Testis (tissue), 2 donors: ENCODE measurements at regions not wholly inside any gene's neighbourhood (a gene's known extent, or its start where the extent isn't known, plus 50 kb on each side); places are given as distances from the start of the nearest gene placed in this dataset.

Experiments
- CTCF ChIP-seq, 3 experiments: fragments of 450-650 bp in 2 of 3; fragments of 200-600 bp in 1 of 3; sonication (generic) in 1 of 3; IDR thresholded peaks; one replicate each; pipeline ENCODE4 v1.5.1; 2016 to 2019; ENCODE audit warnings: antibody characterized with exemption in 3 of 3, mild to moderate bottlenecking in 2 of 3, moderate library complexity in 1 of 3
- POLR2A ChIP-seq: fragments of 450-650 bp; IDR thresholded peaks from one replicate; pipeline ENCODE4 v1.6.1; 2017; ENCODE audit warnings: antibody characterized with exemption, mild to moderate bottlenecking, moderate library complexity

DNA sequence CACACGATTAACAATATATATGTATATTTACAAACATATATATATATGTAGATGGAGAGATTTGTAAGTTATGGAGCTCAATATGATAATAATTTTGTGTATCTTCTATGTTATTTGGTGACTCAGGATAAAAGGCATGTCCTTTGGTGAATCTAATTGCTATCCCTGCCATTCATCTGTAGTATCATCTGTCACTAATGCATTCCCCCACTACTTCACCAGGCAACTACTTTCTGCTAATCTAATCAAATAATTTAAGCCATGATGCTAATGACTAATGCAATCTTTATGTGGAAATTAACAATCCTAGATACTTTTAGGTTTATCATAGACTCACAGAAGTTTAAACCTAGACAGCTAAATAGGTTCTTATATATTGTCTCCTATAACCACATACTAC, 1074.5 kb downstream of the PLA2G4A start:
- TF ChIP-seq CTCF (IDR thresholded peaks at IDR 0.05) = no peak
- no peak for TF ChIP-seq POLR2A
